GM12878 (cell line): ENCODE measurements at regions not wholly inside any gene's neighbourhood (a gene's known extent, or its start where the extent isn't known, plus 50 kb on each side); places are given as distances from the start of the nearest gene placed in this dataset.

Experiments used
- EP300 ChIP-seq, 2 experiments: fragments of 150-350 bp in 1 of 2; IDR thresholded peaks; 2 replicates each; pipeline ENCODE4 v1.6.1; 2011 to 2012; ENCODE audit warnings: low read depth in 2 of 2, low read length in 2 of 2, borderline replicate concordance in 1 of 2, improper control_type of control experiment in 1 of 2, inconsistent platforms in 1 of 2; ENCODE audit not compliant: control insufficient read depth in 1 of 2
- GABPA ChIP-seq: IDR thresholded peaks from 2 replicates; pipeline ENCODE4 v1.6.1; 2014; ENCODE audit warnings: antibody characterized with exemption, low read depth, mild to moderate bottlenecking, inconsistent platforms
- TF ChIP-seq, protein P1 (sequence below): IDR thresholded peaks from 2 replicates; pipeline ENCODE4 v1.6.1; 2012; ENCODE audit warnings: low read length, inconsistent platforms

DNA sequence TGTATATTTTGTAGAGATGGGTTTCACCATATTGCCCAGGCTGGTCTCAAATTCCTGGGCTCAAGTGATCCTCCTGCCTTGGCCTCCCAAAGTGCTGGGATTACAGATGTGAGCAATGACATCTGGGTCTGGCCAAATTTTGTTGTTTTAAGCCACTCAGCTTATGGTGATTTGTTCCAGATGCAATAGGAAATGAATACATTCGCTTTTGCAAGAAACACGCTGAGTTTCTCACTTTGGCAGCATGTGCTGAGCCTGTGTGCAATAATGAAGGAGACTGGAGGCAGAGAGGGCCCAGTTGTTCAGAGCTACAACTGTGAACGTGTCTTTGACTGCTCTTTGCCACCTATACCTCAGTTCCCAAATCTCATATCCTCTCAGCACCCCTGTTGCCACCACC lies 56.4 kb downstream of the KIF4B start:
- no peak for TF ChIP-seq EP300 (IDR thresholded peaks at IDR 0.05; ENCODE audit: borderline replicate concordance in 1 of 2, control insufficient read depth in 1 of 2, low read depth in 2 of 2, low read length in 2 of 2)
- TF ChIP-seq, protein P1, sequence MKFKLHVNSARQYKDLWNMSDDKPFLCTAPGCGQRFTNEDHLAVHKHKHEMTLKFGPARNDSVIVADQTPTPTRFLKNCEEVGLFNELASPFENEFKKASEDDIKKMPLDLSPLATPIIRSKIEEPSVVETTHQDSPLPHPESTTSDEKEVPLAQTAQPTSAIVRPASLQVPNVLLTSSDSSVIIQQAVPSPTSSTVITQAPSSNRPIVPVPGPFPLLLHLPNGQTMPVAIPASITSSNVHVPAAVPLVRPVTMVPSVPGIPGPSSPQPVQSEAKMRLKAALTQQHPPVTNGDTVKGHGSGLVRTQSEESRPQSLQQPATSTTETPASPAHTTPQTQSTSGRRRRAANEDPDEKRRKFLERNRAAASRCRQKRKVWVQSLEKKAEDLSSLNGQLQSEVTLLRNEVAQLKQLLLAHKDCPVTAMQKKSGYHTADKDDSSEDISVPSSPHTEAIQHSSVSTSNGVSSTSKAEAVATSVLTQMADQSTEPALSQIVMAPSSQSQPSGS, result no peak
- TF ChIP-seq GABPA, result no peak
